WTC11 (cell line): ENCODE measurements at regions not wholly inside any gene's neighbourhood (a gene's known extent, or its start where the extent isn't known, plus 50 kb on each side); places are given as distances from the start of the nearest gene placed in this dataset.

ENCODE experiments used
- ATAC-seq: fragments of 200-7000 bp; cut with Tn5 transposase; 2 replicates; pipeline ENCODE4 v1.10.0; 2021; ENCODE audit warnings: mild to moderate bottlenecking, moderate library complexity
- CTCF ChIA-PET: fragments of 300-600 bp; sonication (Branson Sonifier 250); formaldehyde crosslinking; loops from one replicate; lab custom pipeline; 2021; ENCODE audit warnings: antibody characterized with exemption; lab: Charles Lee
- POLR2A ChIA-PET: fragments of 350-600 bp; sonication (Branson Sonifier 250); formaldehyde crosslinking; loops from one replicate; lab custom pipeline; 2021; ENCODE audit warnings: antibody characterized with exemption; lab: Charles Lee
- DNase-seq: peaks from one replicate; pipeline ENCODE4 v3.0.0; 2021; ENCODE audit warnings: low spot score
- H3K27ac Mint-ChIP-seq: 2 replicates; pipeline ENCODE4 v1.8.0; 2021; ENCODE audit warnings: mixed read lengths
- H3K27me3 Mint-ChIP-seq: 2 replicates; pipeline ENCODE4 v1.8.0; 2021; ENCODE audit warnings: low read depth, mild to moderate bottlenecking, moderate library complexity, mixed read lengths
- H3K36me3 Mint-ChIP-seq: 2 replicates; pipeline ENCODE4 v1.8.0; 2021; ENCODE audit warnings: mixed read lengths
- H3K4me1 Mint-ChIP-seq: 2 replicates; pipeline ENCODE4 v1.8.0; 2022; ENCODE audit warnings: mixed read lengths
- H3K4me3 Mint-ChIP-seq: 2 replicates; pipeline ENCODE4 v1.8.0; 2021; ENCODE audit warnings: mild to moderate bottlenecking, moderate library complexity, mixed read lengths
- H3K9me3 Mint-ChIP-seq: 2 replicates; pipeline ENCODE4 v1.8.0; 2021; ENCODE audit warnings: mixed read lengths
- AR ChIP-seq: fragments of 250-450 bp; sonication (Bioruptor Pico); IDR thresholded peaks from 2 replicates; pipeline ENCODE4 v1.9.0; 2021; ENCODE audit warnings: mild to moderate bottlenecking
- ATF6 ChIP-seq: sonication (generic); formaldehyde crosslinking; IDR thresholded peaks from 2 replicates; pipeline ENCODE4 v1.8.1; 2023; ENCODE audit warnings: mild to moderate bottlenecking, missing genetic modification reagents
- CDX4 ChIP-seq: fragments of 250-450 bp; sonication (Bioruptor Pico); IDR thresholded peaks from 2 replicates; pipeline ENCODE4 v1.9.0; 2021; ENCODE audit warnings: moderate library complexity, mild to moderate bottlenecking, inconsistent platforms, borderline replicate concordance
- CREM ChIP-seq: sonication (generic); formaldehyde crosslinking; IDR thresholded peaks from 2 replicates; pipeline ENCODE4 v1.8.1; 2022; ENCODE audit warnings: mild to moderate bottlenecking, missing genetic modification reagents, moderate library complexity
- CTCF ChIP-seq: fragments of 200-600 bp; IDR thresholded peaks from 2 replicates; pipeline ENCODE4 v1.8.0; 2022; ENCODE audit warnings: antibody characterized with exemption
- E2F4 ChIP-seq: sonication (generic); formaldehyde crosslinking; IDR thresholded peaks from 2 replicates; pipeline ENCODE4 v1.8.1; 2022; ENCODE audit warnings: low read depth, mild to moderate bottlenecking, moderate library complexity, missing genetic modification reagents, borderline replicate concordance
- FOXP1 ChIP-seq: sonication (generic); formaldehyde crosslinking; IDR thresholded peaks from 2 replicates; pipeline ENCODE4 v1.8.0; 2022; ENCODE audit warnings: missing genetic modification reagents, mild to moderate bottlenecking, moderate library complexity, borderline replicate concordance
- GRHL2 ChIP-seq: fragments of 250-450 bp; sonication (Bioruptor Pico); IDR thresholded peaks from 2 replicates; pipeline ENCODE4 v1.8.0; 2022; ENCODE audit warnings: mild to moderate bottlenecking, moderate library complexity; ENCODE audit not compliant: insufficient replicate concordance, severe bottlenecking
- GTF2I ChIP-seq: fragments of 250-450 bp; sonication (Bioruptor Pico); conservative IDR thresholded peaks from 2 replicates; pipeline ENCODE4 v1.4.0; 2021; ENCODE audit warnings: mild to moderate bottlenecking
- MYBL2 ChIP-seq: sonication (generic); formaldehyde crosslinking; IDR thresholded peaks from 2 replicates; pipeline ENCODE4 v1.8.1; 2023; ENCODE audit warnings: mild to moderate bottlenecking, moderate library complexity, missing genetic modification reagents
- PRDM15 ChIP-seq: sonication (generic); formaldehyde crosslinking; IDR thresholded peaks from 2 replicates; pipeline ENCODE4 v1.8.0; 2022; ENCODE audit warnings: missing genetic modification reagents
- SOX15 ChIP-seq: fragments of 250-450 bp; sonication (Bioruptor Pico); IDR thresholded peaks from 2 replicates; pipeline ENCODE4 v1.9.0; 2021; ENCODE audit warnings: mild to moderate bottlenecking
- ZBTB43 ChIP-seq: sonication (generic); formaldehyde crosslinking; IDR thresholded peaks from 2 replicates; pipeline ENCODE4 v1.8.1; 2023; ENCODE audit warnings: mild to moderate bottlenecking, missing genetic modification reagents

GRCh38 chr2:66896131-66896530 lies 461.2 kb downstream of the MEIS1 start (continued):
- no peak for TF ChIP-seq CTCF
- no peak for TF ChIP-seq GTF2I

GRCh38 chr2:66897181-66897580 lies 462.3 kb downstream of the MEIS1 start:
- TF ChIP-seq E2F4 (CRISPR knock-in tag) (no peak), ZBTB43 (CRISPR knock-in tag) (no peak), GRHL2 (no peak), AR (CRISPR knock-in tag) (no peak), ATF6 (no peak), SOX15 (no peak), CDX4 (no peak), CTCF (no peak), MYBL2 (CRISPR knock-in tag) (no peak), PRDM15 (CRISPR knock-in tag) (no peak), CREM (no peak), FOXP1 (CRISPR knock-in tag) (no peak)
- POLR2A ChIA-PET: no interaction called here
- ATAC-seq: 0 out of 2 replicates have a peak, but pooled peaks have one; percentile 18

More at GRCh38 chr2:66897181-66897580, 462.3 kb downstream of the MEIS1 start:
- Mint-ChIP-seq H3K36me3 (no peaks in the 10 kb centered on the region), H3K27me3 (no peaks in the 10 kb centered on the region), H3K4me3 (no peak overlapping the region), H3K9me3 (no peaks in the 10 kb centered on the region), H3K27ac (no peak overlapping the region), H3K4me1 (peaks cover 7% of the 10 kb centered on the region; the same call in 1 of the 2 replicates)
- no peak for DNase-seq
- CTCF ChIA-PET: no interaction called here
